ENCODE measurements at regions not wholly inside any gene's neighbourhood (a gene's known extent, or its start where the extent isn't known, plus 50 kb on each side); places are given as distances from the start of the nearest gene placed in this dataset.

DNA sequence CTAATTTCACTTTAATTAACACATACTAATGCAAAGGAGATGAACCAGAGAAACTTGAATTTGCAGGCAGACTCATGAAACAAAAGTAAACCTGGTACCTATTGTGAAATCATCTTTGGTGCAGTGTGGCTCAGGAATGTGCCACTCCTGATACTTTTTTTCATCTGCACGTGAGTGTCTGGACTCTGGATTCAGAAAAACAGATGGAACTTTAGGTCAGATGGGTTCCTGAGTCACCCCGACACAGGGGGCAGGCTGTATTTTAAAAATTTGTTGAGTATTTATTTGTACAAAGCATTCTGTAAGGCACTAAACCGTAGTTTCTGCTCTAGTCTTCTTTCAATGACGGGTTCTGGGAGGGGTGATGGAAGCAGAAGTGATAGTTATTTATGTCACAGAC lies 52.2 kb upstream of the TUT7 start:
- TF ChIP-seq, protein P1, sequence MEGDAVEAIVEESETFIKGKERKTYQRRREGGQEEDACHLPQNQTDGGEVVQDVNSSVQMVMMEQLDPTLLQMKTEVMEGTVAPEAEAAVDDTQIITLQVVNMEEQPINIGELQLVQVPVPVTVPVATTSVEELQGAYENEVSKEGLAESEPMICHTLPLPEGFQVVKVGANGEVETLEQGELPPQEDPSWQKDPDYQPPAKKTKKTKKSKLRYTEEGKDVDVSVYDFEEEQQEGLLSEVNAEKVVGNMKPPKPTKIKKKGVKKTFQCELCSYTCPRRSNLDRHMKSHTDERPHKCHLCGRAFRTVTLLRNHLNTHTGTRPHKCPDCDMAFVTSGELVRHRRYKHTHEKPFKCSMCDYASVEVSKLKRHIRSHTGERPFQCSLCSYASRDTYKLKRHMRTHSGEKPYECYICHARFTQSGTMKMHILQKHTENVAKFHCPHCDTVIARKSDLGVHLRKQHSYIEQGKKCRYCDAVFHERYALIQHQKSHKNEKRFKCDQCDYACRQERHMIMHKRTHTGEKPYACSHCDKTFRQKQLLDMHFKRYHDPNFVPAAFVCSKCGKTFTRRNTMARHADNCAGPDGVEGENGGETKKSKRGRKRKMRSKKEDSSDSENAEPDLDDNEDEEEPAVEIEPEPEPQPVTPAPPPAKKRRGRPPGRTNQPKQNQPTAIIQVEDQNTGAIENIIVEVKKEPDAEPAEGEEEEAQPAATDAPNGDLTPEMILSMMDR (IDR thresholded peaks at IDR 0.05; ENCODE audit: borderline replicate concordance, extremely low read depth, insufficient read depth) = no peak
- no peak overlapping the region for H3K9ac ChIP-seq (ENCODE audit: low read length in 3 of 3)
- no peak overlapping the region for H3K4me3 ChIP-seq (ENCODE audit: low read length in 3 of 3)
- FAIRE-seq (no peak), DNase-seq (no peak)
- H3K4me1 ChIP-seq (ENCODE audit: control insufficient read depth in 2 of 3, insufficient read depth in 2 of 3, low read depth in 1 of 3, low read length in 3 of 3) = peaks cover 0 to 7% (median 2%) of the 10 kb centered on the region in 3 donors
- no peaks in the 10 kb centered on the region for H3K9me3 ChIP-seq (ENCODE audit: control insufficient read depth in 2 of 3, insufficient read depth in 1 of 3, low read length in 3 of 3)
- H3K27ac ChIP-seq (ENCODE audit: low read depth in 2 of 2, low read length in 2 of 2) = peak overlapping the region in 1 of 2 donors; percentile 8
- no peaks in the 10 kb centered on the region for H3K36me3 ChIP-seq (ENCODE audit: control insufficient read depth in 2 of 3, insufficient read depth in 3 of 3, low read length in 3 of 3)
- no peaks in the 10 kb centered on the region for H3K27me3 ChIP-seq (ENCODE audit: control insufficient read depth, insufficient read depth, low read length)
- intact Hi-C loops (cut with DNase I) = no loop called here

DNA sequence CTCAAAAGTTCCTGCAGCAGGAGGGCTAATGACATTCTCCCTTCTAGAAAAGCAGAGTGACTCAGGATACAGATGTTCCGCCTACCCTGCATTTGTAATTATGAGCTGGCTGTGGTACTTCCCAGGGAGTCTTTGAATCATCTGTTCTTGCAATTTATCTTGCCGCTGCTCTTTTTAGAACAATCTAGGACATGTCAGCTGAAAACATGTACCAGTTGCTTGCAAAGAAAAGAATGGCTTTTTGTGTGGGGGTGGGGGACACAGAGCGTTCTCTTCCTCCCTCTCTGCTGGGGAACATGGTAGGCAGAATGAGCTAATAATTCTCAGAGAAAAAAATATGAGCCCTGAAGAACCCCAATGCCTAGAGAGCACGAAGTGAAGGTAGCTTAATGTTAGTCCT lies 51.7 kb upstream of the TUT7 start:
- no peak overlapping the region for H3K4me3 ChIP-seq (ENCODE audit: low read length in 3 of 3)
- no peaks in the 10 kb centered on the region for H3K36me3 ChIP-seq (ENCODE audit: control insufficient read depth in 2 of 3, insufficient read depth in 3 of 3, low read length in 3 of 3)
- TF ChIP-seq, protein P1 (IDR thresholded peaks at IDR 0.05; ENCODE audit: borderline replicate concordance, extremely low read depth, insufficient read depth) = no peak
- H3K27ac ChIP-seq (ENCODE audit: low read depth in 2 of 2, low read length in 2 of 2) = no peak overlapping the region
- peaks cover 0 to 7% (median 2%) of the 10 kb centered on the region in 3 donors for H3K4me1 ChIP-seq (ENCODE audit: control insufficient read depth in 2 of 3, insufficient read depth in 2 of 3, low read depth in 1 of 3, low read length in 3 of 3)
- intact Hi-C loops (cut with DNase I) = no loop called here
- FAIRE-seq = no peak
- H3K9ac ChIP-seq (ENCODE audit: low read length in 3 of 3) = no peak overlapping the region
- no peaks in the 10 kb centered on the region for H3K9me3 ChIP-seq (ENCODE audit: control insufficient read depth in 2 of 3, insufficient read depth in 1 of 3, low read length in 3 of 3)
- DNase-seq = peak in 1 of 5 donors; percentile 27
- no peaks in the 10 kb centered on the region for H3K27me3 ChIP-seq (ENCODE audit: control insufficient read depth, insufficient read depth, low read length)

DNA sequence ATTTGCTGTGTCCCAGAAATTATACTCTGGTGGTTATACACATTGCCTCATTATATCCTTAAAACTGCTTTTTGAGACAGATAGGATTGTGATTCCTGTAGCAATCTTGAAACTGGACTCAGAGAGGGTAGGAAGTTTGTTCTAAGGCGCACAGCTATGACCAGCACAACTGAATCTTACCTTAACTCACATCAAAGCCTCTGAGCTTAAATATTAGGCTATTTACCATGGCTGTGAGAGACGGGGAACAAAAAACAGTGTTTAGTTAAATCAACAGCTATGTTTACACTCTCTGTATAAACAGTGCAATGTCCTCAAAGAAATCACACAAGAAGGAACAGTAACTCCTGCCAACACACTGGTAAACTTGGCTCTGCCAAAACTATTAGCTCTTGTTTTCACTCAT lies 50.9 kb upstream of the TUT7 start:
- Histone ChIP-seq H3K9me3 (ENCODE audit: control insufficient read depth in 2 of 3, insufficient read depth in 1 of 3, low read length in 3 of 3) (no peaks in the 10 kb centered on the region), H3K27ac (ENCODE audit: low read depth in 2 of 2, low read length in 2 of 2) (no peak overlapping the region), H3K36me3 (ENCODE audit: control insufficient read depth in 2 of 3, insufficient read depth in 3 of 3, low read length in 3 of 3) (no peaks in the 10 kb centered on the region), H3K27me3 (ENCODE audit: control insufficient read depth, insufficient read depth, low read length) (no peaks in the 10 kb centered on the region), H3K4me3 (ENCODE audit: low read length in 3 of 3) (no peak overlapping the region), H3K4me1 (ENCODE audit: control insufficient read depth in 2 of 3, insufficient read depth in 2 of 3, low read depth in 1 of 3, low read length in 3 of 3) (peaks cover 0 to 7% (median 2%) of the 10 kb centered on the region in 3 donors), H3K9ac (ENCODE audit: low read length in 3 of 3) (no peak overlapping the region)
- no peak for DNase-seq
- no peak for FAIRE-seq
- TF ChIP-seq, protein P1 (IDR thresholded peaks at IDR 0.05; ENCODE audit: borderline replicate concordance, extremely low read depth, insufficient read depth) = no peak
- intact Hi-C loops (cut with DNase I) = no loop called here
